HCEC 1CT (cell line): ENCODE measurements at regions not wholly inside any gene's neighbourhood (a gene's known extent, or its start where the extent isn't known, plus 50 kb on each side); places are given as distances from the start of the nearest gene placed in this dataset.

Experiments used
- DNase-seq: peaks from one replicate; pipeline ENCODE4 v3.0.0-alpha.2; 2017

GRCh38 chr9:88933607-88934379 lies 57.5 kb upstream of the S1PR3 start:
- DNase-seq: no peak

DNA sequence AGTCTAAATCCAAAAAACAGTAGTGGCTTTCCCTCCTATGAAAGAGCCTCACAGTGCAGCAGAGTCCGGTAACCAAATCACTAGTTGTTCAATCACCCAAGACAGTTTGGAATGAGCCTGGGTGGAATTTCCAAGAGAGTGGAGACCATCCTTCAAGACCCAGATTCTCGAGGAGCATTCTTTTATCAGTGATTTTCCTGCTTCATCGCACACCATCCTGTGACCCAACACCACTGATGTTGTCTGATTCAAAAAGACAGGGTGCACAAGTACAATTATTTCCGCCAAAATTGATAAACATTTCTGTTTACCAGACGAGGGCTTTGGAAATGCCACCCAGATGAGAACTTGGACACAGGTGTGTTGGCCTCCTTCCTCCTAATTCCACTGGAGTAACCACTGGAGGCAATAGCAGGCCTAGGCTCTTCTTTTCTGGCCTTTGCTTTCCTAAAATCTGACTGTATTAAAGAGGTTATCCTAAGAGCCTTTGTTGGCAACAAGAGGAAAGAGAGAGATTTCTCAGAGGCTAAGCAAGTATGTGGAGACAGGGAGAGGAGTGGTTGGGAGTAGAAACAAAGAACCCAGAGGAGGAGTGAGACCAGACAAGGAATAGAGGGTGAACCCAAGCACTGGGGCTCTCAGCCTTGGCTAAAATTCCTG lies 56.3 kb upstream of the S1PR3 start:
- DNase-seq: no peak

DNA sequence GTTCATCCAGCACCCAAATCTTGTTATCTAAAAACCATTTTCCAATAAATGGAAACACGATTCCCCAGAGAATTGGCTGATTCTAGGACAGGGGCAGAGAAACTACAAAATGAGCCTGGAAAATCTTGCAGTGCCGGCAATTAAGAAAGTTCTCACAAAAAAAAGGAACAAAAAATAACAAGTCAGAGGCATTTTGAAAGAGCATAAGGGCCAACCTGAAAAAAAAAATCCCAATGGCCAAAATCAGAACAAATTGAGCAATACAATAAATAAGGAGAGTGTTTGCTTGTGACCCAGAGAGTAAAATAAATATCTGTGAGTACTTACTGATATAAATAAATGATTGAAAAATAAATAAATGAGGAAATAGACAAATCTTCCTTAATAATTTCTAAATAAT lies 55.1 kb upstream of the S1PR3 start:
- no peak for DNase-seq

DNA sequence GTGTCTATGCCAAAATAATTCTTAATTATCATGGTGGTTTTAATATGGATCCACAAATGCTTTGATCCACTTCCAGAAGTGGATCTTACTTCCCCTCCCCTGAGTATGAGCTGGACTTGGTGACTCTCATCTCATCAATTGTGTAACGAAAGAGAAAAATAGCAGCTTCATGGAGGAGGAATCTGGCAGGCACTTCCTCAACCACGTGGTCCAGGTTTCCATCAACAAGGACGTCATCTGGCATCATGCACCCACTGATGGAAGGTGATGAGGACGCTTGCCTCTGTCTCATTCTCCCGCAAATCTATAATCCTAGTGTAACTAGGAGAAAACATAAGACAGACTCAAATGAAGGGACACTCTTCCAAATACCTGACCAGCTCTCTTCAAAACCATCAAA lies 54.6 kb upstream of the S1PR3 start:
- no peak for DNase-seq

- DNase-seq: no peak
These were observed 54.0 kb upstream of the S1PR3 start for GRCh38 chr9:88937248-88937647.

DNA sequence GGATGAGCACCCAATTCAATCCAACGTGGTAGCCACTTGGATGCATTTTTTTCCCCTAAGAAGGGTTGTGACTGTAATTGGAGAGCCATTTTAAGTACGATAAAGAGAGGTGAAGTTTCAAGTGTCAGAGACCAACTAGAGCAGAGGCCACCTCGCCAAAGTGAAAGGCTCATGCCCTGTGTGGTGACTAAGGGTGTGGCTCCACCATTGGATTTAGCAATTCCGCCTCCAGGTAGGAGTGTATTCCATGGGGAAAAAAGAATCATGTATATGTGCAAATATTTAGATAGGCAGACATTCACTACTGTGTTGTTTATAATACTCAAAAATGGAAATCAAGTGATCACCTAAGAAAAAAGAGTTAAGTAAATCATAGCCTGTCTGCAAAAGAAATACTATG lies 53.1 kb upstream of the S1PR3 start:
- DNase-seq: no peak
